Fibroblast of villous mesenchyme (primary cell): ENCODE measurements at regions not wholly inside any gene's neighbourhood (a gene's known extent, or its start where the extent isn't known, plus 50 kb on each side); places are given as distances from the start of the nearest gene placed in this dataset.

ENCODE experiments used
- DNase-seq: peaks from one replicate; pipeline ENCODE4 v3.0.0-alpha.2; 2010; ENCODE audit warnings: low read depth
- H3K4me3 ChIP-seq: 2 replicates; pipeline ENCODE4 v1.5.1; 2011; ENCODE audit warnings: low read depth, mild to moderate bottlenecking, low read length
- CTCF ChIP-seq: IDR thresholded peaks from 2 replicates; pipeline ENCODE4 v1.5.1; 2012; ENCODE audit warnings: low read depth, mild to moderate bottlenecking, low read length; ENCODE audit not compliant: insufficient read depth

GRCh38 chr16:87132361-87133014, 184.7 kb downstream of the C16orf95 start:
- H3K4me3 ChIP-seq, result no peak overlapping the region
- DNase-seq, result no peak
- TF ChIP-seq CTCF, result no peak

- no peak for TF ChIP-seq CTCF
- DNase-seq, result no peak
Observed at GRCh38 chr16:87133112-87133850, 183.9 kb downstream of the C16orf95 start.

GRCh38 chr16:87133966-87134627, 183.1 kb downstream of the C16orf95 start:
- DNase-seq, result no peak
- H3K4me3 ChIP-seq, result no peak overlapping the region
- TF ChIP-seq CTCF, result no peak

More at GRCh38 chr16:87133112-87133850, 183.9 kb downstream of the C16orf95 start:
- H3K4me3 ChIP-seq, result no peak overlapping the region

GRCh38 chr16:87134628-87134995, 182.6 kb downstream of the C16orf95 start:
- no peak overlapping the region for H3K4me3 ChIP-seq
- no peak for TF ChIP-seq CTCF
- no peak for DNase-seq

- no peak for TF ChIP-seq CTCF
- DNase-seq, result no peak
- no peak overlapping the region for H3K4me3 ChIP-seq
Observed at GRCh38 chr16:87135246-87136030, 181.8 kb downstream of the C16orf95 start.

- no peak for DNase-seq
- no peak for TF ChIP-seq CTCF
- H3K4me3 ChIP-seq, result no peak overlapping the region
Observed at GRCh38 chr16:87138316-87138715, 178.9 kb downstream of the C16orf95 start.
